Ectodermal cell (in vitro differentiated cells): ENCODE measurements at regions not wholly inside any gene's neighbourhood (a gene's known extent, or its start where the extent isn't known, plus 50 kb on each side); places are given as distances from the start of the nearest gene placed in this dataset.

Experiments used
- H3K27ac ChIP-seq: 2 replicates; pipeline ENCODE4 v1.7.0; 2013; ENCODE audit warnings: mild to moderate bottlenecking, low read depth, low read length; ENCODE audit not compliant: insufficient read depth, poor library complexity, severe bottlenecking
- H3K27me3 ChIP-seq: 2 replicates; pipeline ENCODE4 v1.7.0; 2013; ENCODE audit warnings: mild to moderate bottlenecking, low read length; ENCODE audit not compliant: insufficient read depth, control insufficient read depth, poor library complexity, severe bottlenecking
- H3K36me3 ChIP-seq: one replicate; pipeline ENCODE4 v1.7.0; 2013; ENCODE audit warnings: low read length; ENCODE audit not compliant: control insufficient read depth, insufficient read depth
- H3K4me1 ChIP-seq: one replicate; pipeline ENCODE4 v1.7.0; 2013; ENCODE audit warnings: low read length; ENCODE audit not compliant: control insufficient read depth, insufficient read depth
- H3K4me3 ChIP-seq: 2 replicates; pipeline ENCODE4 v1.7.0; 2013; ENCODE audit warnings: low read depth, low read length, control low read depth; ENCODE audit not compliant: insufficient read depth
- H3K9me3 ChIP-seq: 2 replicates; pipeline ENCODE4 v1.7.0; 2013; ENCODE audit warnings: mild to moderate bottlenecking, low read length, moderate library complexity; ENCODE audit not compliant: control insufficient read depth
- WGBS, 2 experiments: methylation state at CpG; one replicate each; pipeline ENCODE4 v1.1.7; 2013; ENCODE audit warnings: missing lambda C conversion rate in 2 of 2; 5-methylcytosine and 5-hydroxymethylcytosine counted together

DNA sequence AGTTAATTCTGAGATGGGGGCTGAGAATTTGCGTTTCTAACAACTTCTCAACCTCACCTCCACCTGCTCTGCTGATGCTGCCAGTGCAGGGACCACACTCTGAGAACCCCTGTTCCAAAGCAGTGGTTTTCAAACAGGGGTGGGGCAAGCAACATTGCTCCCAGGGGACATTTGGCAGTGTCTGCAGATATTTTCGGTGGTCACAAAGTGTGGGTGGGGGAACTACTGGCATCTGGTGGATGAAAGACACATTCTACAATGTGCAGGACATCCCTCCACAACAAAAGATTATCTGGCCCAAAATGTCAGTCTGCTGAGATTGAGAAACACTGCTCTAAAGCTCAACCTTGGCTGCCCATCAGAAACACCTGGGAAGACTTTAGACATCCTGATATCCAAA lies 188.7 kb upstream of the SATB2 start:
- Histone ChIP-seq H3K4me3 (no peak overlapping the region), H3K36me3 (no peaks in the 10 kb centered on the region), H3K27ac (no peak overlapping the region), H3K9me3 (no peaks in the 10 kb centered on the region), H3K4me1 (no peaks in the 10 kb centered on the region), H3K27me3 (no peaks in the 10 kb centered on the region)
- 83 to 88% methylated on average over 2 of the region's 2 CpGs for WGBS, 2 experiments

DNA sequence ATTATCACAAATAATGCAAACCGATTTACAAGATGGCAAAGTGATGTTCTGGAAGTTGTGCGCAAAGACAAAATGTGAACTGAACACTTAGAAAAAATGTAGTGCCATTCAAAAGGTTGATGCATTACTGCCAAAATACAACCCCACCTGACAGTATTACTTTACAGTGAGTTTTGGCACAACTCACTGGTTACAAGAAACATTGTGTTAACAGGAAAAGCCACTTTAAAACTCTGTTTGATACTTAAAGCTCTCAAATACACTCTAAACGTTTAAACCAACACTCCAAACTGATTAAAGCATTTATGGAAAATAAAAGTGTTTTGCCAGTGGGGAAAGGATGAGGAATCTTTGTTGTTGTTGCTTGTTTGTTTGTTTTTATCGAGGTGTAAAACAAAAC lies 173.4 kb upstream of the SATB2 start:
- Histone ChIP-seq H3K27ac (no peak overlapping the region), H3K4me1 (peaks cover 3% of the 10 kb centered on the region), H3K9me3 (no peaks in the 10 kb centered on the region), H3K36me3 (no peaks in the 10 kb centered on the region), H3K27me3 (no peaks in the 10 kb centered on the region), H3K4me3 (no peak overlapping the region)
- 95 to 100% methylated on average over 2 to 3 of the region's 4 CpGs for WGBS, 2 experiments

GRCh38 chr2:199629301-199629700 lies 171.6 kb upstream of the SATB2 start:
- H3K9me3 ChIP-seq: no peaks in the 10 kb centered on the region
- peaks cover 3% of the 10 kb centered on the region for H3K4me1 ChIP-seq
- H3K4me3 ChIP-seq: no peak overlapping the region
- H3K27me3 ChIP-seq: no peaks in the 10 kb centered on the region
- no peaks in the 10 kb centered on the region for H3K36me3 ChIP-seq
- H3K27ac ChIP-seq: no peak overlapping the region

DNA sequence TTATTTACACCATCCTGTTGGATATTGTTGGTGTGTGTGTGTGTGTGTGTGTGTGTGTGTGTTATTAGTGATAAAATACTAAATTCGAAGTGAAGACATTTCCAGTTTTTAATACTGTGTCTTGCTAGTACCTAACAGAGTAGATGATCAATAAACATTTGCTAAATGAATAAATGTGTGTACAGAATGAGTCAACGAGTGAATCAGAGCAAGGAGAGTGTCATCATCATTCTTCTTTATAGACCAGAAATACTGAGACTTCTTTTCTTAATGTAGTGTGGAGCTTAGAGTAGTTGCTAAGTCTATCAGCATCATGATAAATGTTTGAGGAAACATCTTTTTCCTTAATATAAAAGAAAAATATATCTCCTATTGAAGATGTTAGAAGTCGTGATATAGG lies 169.7 kb upstream of the SATB2 start:
- H3K4me1 ChIP-seq: peaks cover 3% of the 10 kb centered on the region
- H3K27me3 ChIP-seq: no peaks in the 10 kb centered on the region
- no peak overlapping the region for H3K4me3 ChIP-seq
- H3K9me3 ChIP-seq: no peaks in the 10 kb centered on the region
- 82 to 91% methylated on average over 1 to 2 of the region's 3 CpGs for WGBS, 2 experiments
- H3K27ac ChIP-seq: no peak overlapping the region
- no peaks in the 10 kb centered on the region for H3K36me3 ChIP-seq

- Histone ChIP-seq H3K4me1 (peaks cover 3% of the 10 kb centered on the region), H3K27me3 (no peaks in the 10 kb centered on the region), H3K36me3 (no peaks in the 10 kb centered on the region), H3K4me3 (no peak overlapping the region), H3K27ac (no peak overlapping the region), H3K9me3 (no peaks in the 10 kb centered on the region)
- 75 to 77% methylated on average over 1 of the region's 1 CpG for WGBS, 2 experiments
Observed at GRCh38 chr2:199624958-199625357, 167.2 kb upstream of the SATB2 start.

DNA sequence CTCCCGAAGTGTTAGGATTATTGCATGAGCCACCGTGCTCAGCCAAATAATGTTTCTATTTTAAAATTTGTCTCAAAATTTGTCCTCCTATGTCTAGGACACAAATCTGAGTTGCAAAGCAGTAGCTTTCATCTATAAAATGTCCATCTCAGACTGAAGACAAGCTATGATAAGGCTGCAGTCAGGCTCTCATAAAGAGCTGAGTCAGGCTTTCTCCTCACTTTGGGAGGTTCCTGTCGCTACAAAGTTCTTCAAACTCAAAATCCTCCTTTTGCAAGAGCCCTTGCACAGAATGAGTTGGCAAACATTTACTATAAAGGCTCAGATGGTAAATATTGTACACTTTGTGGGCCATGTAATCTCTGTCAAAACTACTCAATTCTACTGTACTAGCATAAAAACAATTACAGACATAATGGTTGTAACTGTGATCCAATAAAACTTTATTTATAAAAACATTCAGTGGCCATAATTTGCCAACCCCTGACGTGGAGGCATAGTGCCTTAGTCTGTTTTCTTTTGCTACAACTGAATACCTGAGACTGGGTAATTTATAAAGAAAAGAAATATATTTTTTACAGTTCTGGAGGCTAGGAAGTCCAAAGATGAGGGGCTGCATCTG lies 154.9 kb upstream of the SATB2 start:
- H3K9me3 ChIP-seq: no peaks in the 10 kb centered on the region
- no peak overlapping the region for H3K4me3 ChIP-seq
- 98 to 99% methylated on average over 4 of the region's 4 CpGs for WGBS, 2 experiments
- H3K27ac ChIP-seq: no peak overlapping the region
- H3K4me1 ChIP-seq: peaks cover 4% of the 10 kb centered on the region
- H3K27me3 ChIP-seq: no peaks in the 10 kb centered on the region
- no peaks in the 10 kb centered on the region for H3K36me3 ChIP-seq

GRCh38 chr2:199607914-199608313 lies 150.2 kb upstream of the SATB2 start:
- no peak overlapping the region for H3K27ac ChIP-seq
- H3K36me3 ChIP-seq: no peaks in the 10 kb centered on the region
- H3K4me3 ChIP-seq: no peak overlapping the region
- peaks cover 13% of the 10 kb centered on the region for H3K27me3 ChIP-seq
- peaks cover 4% of the 10 kb centered on the region for H3K4me1 ChIP-seq
- H3K9me3 ChIP-seq: no peaks in the 10 kb centered on the region
- WGBS, 2 experiments: 85 to 93% methylated on average over 2 to 3 of the region's 3 CpGs

DNA sequence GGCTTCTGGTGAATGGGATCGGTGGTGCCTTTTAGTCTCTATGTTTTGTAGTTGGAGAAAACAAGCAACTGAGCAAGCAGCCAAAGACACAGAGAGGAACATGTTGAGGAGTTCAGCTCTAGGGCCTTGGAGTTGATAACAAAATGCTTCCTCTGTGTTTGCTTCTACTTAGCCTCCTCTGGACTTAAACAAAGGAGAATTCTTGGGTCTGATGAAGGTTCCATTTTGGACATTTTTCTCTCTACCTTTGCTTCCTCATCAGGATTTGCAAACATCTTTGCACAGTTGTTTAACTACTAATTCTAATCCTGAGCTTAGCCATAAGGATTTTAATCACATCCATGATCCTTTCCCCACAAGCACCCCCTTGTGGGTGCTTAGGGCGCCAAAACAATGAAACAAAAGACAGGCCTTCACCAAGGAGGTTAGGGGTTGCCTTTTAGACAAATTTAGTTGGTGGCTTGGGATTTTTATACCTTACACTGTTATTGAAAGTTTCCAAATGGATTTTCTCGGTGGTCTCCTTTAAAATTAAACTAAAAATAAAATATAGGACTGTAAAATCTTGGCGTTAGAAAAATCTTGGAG lies 148.5 kb upstream of the SATB2 start:
- Histone ChIP-seq H3K27me3 (peaks cover 13% of the 10 kb centered on the region), H3K9me3 (no peaks in the 10 kb centered on the region), H3K4me1 (peaks cover 4% of the 10 kb centered on the region), H3K36me3 (no peaks in the 10 kb centered on the region), H3K27ac (no peak overlapping the region), H3K4me3 (no peak overlapping the region)
- WGBS, 2 experiments: 82 to 98% methylated on average over 2 to 3 of the region's 4 CpGs

- H3K9me3 ChIP-seq: no peaks in the 10 kb centered on the region
- H3K4me3 ChIP-seq: no peak overlapping the region
- no peaks in the 10 kb centered on the region for H3K4me1 ChIP-seq
- no peak overlapping the region for H3K27ac ChIP-seq
- WGBS, 2 experiments: 65 to 73% methylated on average over 39 of the region's 39 CpGs
- no peaks in the 10 kb centered on the region for H3K36me3 ChIP-seq
- H3K27me3 ChIP-seq: peaks cover 13% of the 10 kb centered on the region
Observed at GRCh38 chr2:199603721-199604291, 146.1 kb upstream of the SATB2 start.

GRCh38 chr2:199602896-199603717 lies 145.4 kb upstream of the SATB2 start:
- H3K9me3 ChIP-seq: no peaks in the 10 kb centered on the region
- 92 to 94% methylated on average over 15 of the region's 15 CpGs for WGBS, 2 experiments
- peaks cover 13% of the 10 kb centered on the region for H3K27me3 ChIP-seq
- no peaks in the 10 kb centered on the region for H3K4me1 ChIP-seq
- no peak overlapping the region for H3K4me3 ChIP-seq
- H3K27ac ChIP-seq: no peak overlapping the region
- H3K36me3 ChIP-seq: no peaks in the 10 kb centered on the region
